MCF 10A (cell line): ENCODE measurements at regions not wholly inside any gene's neighbourhood (a gene's known extent, or its start where the extent isn't known, plus 50 kb on each side); places are given as distances from the start of the nearest gene placed in this dataset.

Source experiments
- BruUV-seq: library from RNA; stranded (reverse); fragments of 400-500 nt; replicated peaks from 2 replicates; lab custom pipeline; 2021; lab: Mats Ljungman, UMichigan
- CTCF ChIA-PET: fragments of 300-600 bp; sonication (Branson Sonifier 250); formaldehyde crosslinking; extraction: SDS; loops from one replicate; lab custom pipeline; 2021; ENCODE audit warnings: antibody characterized with exemption, inconsistent platforms; lab: Yijun Ruan, JAX
- POLR2A ChIA-PET: fragments of 300-600, 350-650 bp; sonication (Branson Sonifier 250); formaldehyde crosslinking; extraction: SDS; loops from one replicate; lab custom pipeline; 2020; ENCODE audit warnings: antibody characterized with exemption, inconsistent platforms; lab: Yijun Ruan, JAX
- DNase-seq: peaks from one replicate; pipeline ENCODE4 v3.0.0-alpha.2; 2018; ENCODE audit not compliant: unreplicated experiment
- H3K27ac Mint-ChIP-seq: one replicate; pipeline ENCODE4 v1.8.0; 2022; ENCODE audit warnings: mild to moderate bottlenecking, low read depth, mixed read lengths; ENCODE audit not compliant: unreplicated experiment
- H3K27me3 Mint-ChIP-seq: one replicate; pipeline ENCODE4 v1.8.0; 2022; ENCODE audit warnings: mixed read lengths; ENCODE audit not compliant: insufficient read depth, unreplicated experiment
- H3K36me3 Mint-ChIP-seq: one replicate; pipeline ENCODE4 v1.8.0; 2022; ENCODE audit warnings: mild to moderate bottlenecking, moderate library complexity, mixed read lengths; ENCODE audit not compliant: insufficient read depth, unreplicated experiment
- H3K4me1 Mint-ChIP-seq: one replicate; pipeline ENCODE4 v1.8.0; 2022; ENCODE audit warnings: mixed read lengths; ENCODE audit not compliant: insufficient read depth, unreplicated experiment
- H3K4me3 Mint-ChIP-seq: one replicate; pipeline ENCODE4 v1.8.0; 2022; ENCODE audit warnings: mild to moderate bottlenecking, moderate library complexity, mixed read lengths; ENCODE audit not compliant: unreplicated experiment
- H3K9me3 Mint-ChIP-seq: one replicate; pipeline ENCODE4 v1.8.0; 2022; ENCODE audit warnings: mixed read lengths; ENCODE audit not compliant: unreplicated experiment
- CTCF ChIP-seq: fragments of 200-600 bp; IDR thresholded peaks from one replicate; pipeline ENCODE4 v1.8.0; 2022; ENCODE audit warnings: antibody characterized with exemption, mild to moderate bottlenecking; ENCODE audit not compliant: unreplicated experiment
- intact Hi-C: fragments of 100-400 bp; cut with micrococcal nuclease; formaldehyde crosslinking; loops from 2 replicates; pipeline ENCODE4 v1.14.1; 2022

- CTCF ChIA-PET = no interaction called here
- no TSS peak for BruUV-seq
- Mint-ChIP-seq H3K4me1 (no peaks in the 10 kb centered on the region), H3K27ac (no peak overlapping the region), H3K27me3 (peaks cover 63% of the 10 kb centered on the region), H3K9me3 (no peaks in the 10 kb centered on the region), H3K4me3 (no peak overlapping the region), H3K36me3 (peaks cover 40% of the 10 kb centered on the region)
- TF ChIP-seq CTCF = no peak
- intact Hi-C loops = no loop called here
- POLR2A ChIA-PET = no interaction called here
- peak; percentile 33 for DNase-seq
These were observed 57.5 kb upstream of the ZCCHC13 start for GRCh38 chrX:74246524-74246923.

- BruUV-seq = no TSS peak
- no peaks in the 10 kb centered on the region for H3K9me3 Mint-ChIP-seq
- POLR2A ChIA-PET = no interaction called here
- intact Hi-C loops = no loop called here
- H3K27ac Mint-ChIP-seq = no peak overlapping the region
- no peak for DNase-seq
- H3K27me3 Mint-ChIP-seq = peaks cover 65% of the 10 kb centered on the region
- CTCF ChIA-PET = interaction anchor here (0.6 kb wide), 1 partner anchor 1546 kb away, joined by 3 read pairs; no protein-coding TSS in a partner anchor
- TF ChIP-seq CTCF = no peak
- H3K36me3 Mint-ChIP-seq = peaks cover 57% of the 10 kb centered on the region
- no peak overlapping the region for H3K4me3 Mint-ChIP-seq
- no peaks in the 10 kb centered on the region for H3K4me1 Mint-ChIP-seq
These were observed 61.4 kb upstream of the ZCCHC13 start for GRCh38 chrX:74242484-74243138.

GRCh38 chrX:74242050-74242449 lies 61.9 kb upstream of the ZCCHC13 start:
- no peak for DNase-seq
- H3K27ac Mint-ChIP-seq = no peak overlapping the region
- intact Hi-C loops = no loop called here
- peaks cover 57% of the 10 kb centered on the region for H3K36me3 Mint-ChIP-seq
- TF ChIP-seq CTCF = no peak
- H3K4me1 Mint-ChIP-seq = no peaks in the 10 kb centered on the region
- ChIA-PET POLR2A (no interaction called here), CTCF (no interaction called here)
- H3K27me3 Mint-ChIP-seq = peaks cover 60% of the 10 kb centered on the region
- no peaks in the 10 kb centered on the region for H3K9me3 Mint-ChIP-seq
- no peak overlapping the region for H3K4me3 Mint-ChIP-seq
- BruUV-seq = no TSS peak

DNA sequence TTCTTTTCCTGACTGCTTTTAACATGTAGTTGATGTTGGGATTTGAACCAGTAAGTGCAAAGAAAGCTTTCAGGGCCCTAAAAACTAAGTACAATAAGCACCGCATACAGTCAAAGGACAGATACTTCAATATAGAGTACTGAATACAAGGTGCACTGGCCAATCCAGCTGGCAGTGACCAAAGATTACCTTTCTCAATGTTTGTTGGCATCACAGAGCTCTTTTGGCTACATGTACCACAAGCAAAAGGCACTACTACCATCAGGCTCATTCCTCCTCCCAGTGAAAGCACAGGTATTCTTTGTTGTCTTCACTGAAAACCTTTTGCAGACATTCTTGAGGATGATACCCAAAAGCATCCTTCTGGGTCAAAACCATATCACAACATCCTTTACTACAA lies 65.2 kb upstream of the ZCCHC13 start:
- no peak for DNase-seq
- Mint-ChIP-seq H3K4me3 (no peak overlapping the region), H3K9me3 (no peaks in the 10 kb centered on the region), H3K4me1 (no peaks in the 10 kb centered on the region), H3K27me3 (peaks cover 48% of the 10 kb centered on the region), H3K36me3 (peaks cover 56% of the 10 kb centered on the region), H3K27ac (no peak overlapping the region)
- CTCF ChIA-PET = interaction anchor here (0.9 to 1.2 kb wide), 3 partner anchors 9 to 142 kb away, joined by 3 to 4 read pairs (median 4); no protein-coding TSS in a partner anchor
- no peak for TF ChIP-seq CTCF
- POLR2A ChIA-PET = interaction anchor here (1.0 kb wide), 1 partner anchor 54 kb away, joined by 3 read pairs; no protein-coding TSS in a partner anchor
- intact Hi-C loops = no loop called here
- no TSS peak for BruUV-seq
